Lung (tissue), 11 donors: ENCODE measurements at regions not wholly inside any gene's neighbourhood (a gene's known extent, or its start where the extent isn't known, plus 50 kb on each side); places are given as distances from the start of the nearest gene placed in this dataset.
A peak's percentile ranks its signal among the peaks of the same experiment; 100 is the strongest.
"Not testable (repeated sequence)": the region's sequence is repeated elsewhere in the genome, so short reads cannot be mapped to it uniquely, and the experiment has no call there.

ENCODE experiments used
- ATAC-seq: fragments of 200-7000 bp; cut with Tn5 transposase; one replicate; pipeline ENCODE4 v1.9.1; 2020; ENCODE audit warnings: moderate number of reproducible peaks; ENCODE audit not compliant: insufficient read depth, low FRiP score
- DNase-seq, 3 donors: peaks; one replicate each; pipeline ENCODE4 v3.0.0-alpha.2; 2013 to 2017
- H3K27ac ChIP-seq, 2 donors: one replicate each; pipeline ENCODE4 v1.5.1; 2013; ENCODE audit warnings: mild to moderate bottlenecking in 2 of 2, moderate library complexity in 2 of 2, control low read depth in 1 of 2, inconsistent platforms in 1 of 2, low read depth in 1 of 2, low read length in 1 of 2
- H3K27me3 ChIP-seq, 3 donors: one replicate each; pipeline ENCODE4 v1.5.1; 2013; ENCODE audit warnings: low read length in 2 of 3; ENCODE audit not compliant: control insufficient read depth in 3 of 3, insufficient read depth in 3 of 3
- H3K36me3 ChIP-seq, 4 donors: one replicate each; pipeline ENCODE4 v1.5.1; 2013; ENCODE audit warnings: low read length in 4 of 4, mild to moderate bottlenecking in 1 of 4, moderate library complexity in 1 of 4; ENCODE audit not compliant: control insufficient read depth in 4 of 4, insufficient read depth in 4 of 4
- H3K4me1 ChIP-seq, 5 donors: one replicate each; pipeline ENCODE4 v1.5.1; 2013; ENCODE audit warnings: low read length in 5 of 5, mild to moderate bottlenecking in 2 of 5, moderate library complexity in 1 of 5; ENCODE audit not compliant: control insufficient read depth in 5 of 5, insufficient read depth in 5 of 5
- H3K4me3 ChIP-seq: one replicate; pipeline ENCODE4 v1.5.1; 2013; ENCODE audit warnings: mild to moderate bottlenecking, control low read depth, moderate library complexity
- H3K9ac ChIP-seq, 2 donors: one replicate each; pipeline ENCODE4 v1.5.1; 2013; ENCODE audit warnings: low read length in 2 of 2, control low read depth in 1 of 2; ENCODE audit not compliant: insufficient read depth in 1 of 2
- H3K9me3 ChIP-seq, 4 donors: one replicate each; pipeline ENCODE4 v1.5.1; 2013; ENCODE audit warnings: low read length in 3 of 4, mild to moderate bottlenecking in 1 of 4, moderate library complexity in 1 of 4; ENCODE audit not compliant: control insufficient read depth in 4 of 4, insufficient read depth in 3 of 4
- CTCF ChIP-seq: IDR thresholded peaks from 2 replicates; pipeline ENCODE4 v1.5.1; 2012; ENCODE audit warnings: mild to moderate bottlenecking; ENCODE audit errors: control extremely low read depth, extremely low read depth
- WGBS, 2 donors: extraction: QIAGEN DNeasy Blood & Tissue Kit; methylation state at CpG; one replicate each; pipeline ENCODE4 v1.1.7; 2013; 5-methylcytosine and 5-hydroxymethylcytosine counted together
- donor health status: control.
- donor health status: control.
- donor health status: Bipolar disorder and iron deficiency.
- donor health status: healthy.
- donor health status: DM: yes; HTN: yes; CAD: no.

DNA sequence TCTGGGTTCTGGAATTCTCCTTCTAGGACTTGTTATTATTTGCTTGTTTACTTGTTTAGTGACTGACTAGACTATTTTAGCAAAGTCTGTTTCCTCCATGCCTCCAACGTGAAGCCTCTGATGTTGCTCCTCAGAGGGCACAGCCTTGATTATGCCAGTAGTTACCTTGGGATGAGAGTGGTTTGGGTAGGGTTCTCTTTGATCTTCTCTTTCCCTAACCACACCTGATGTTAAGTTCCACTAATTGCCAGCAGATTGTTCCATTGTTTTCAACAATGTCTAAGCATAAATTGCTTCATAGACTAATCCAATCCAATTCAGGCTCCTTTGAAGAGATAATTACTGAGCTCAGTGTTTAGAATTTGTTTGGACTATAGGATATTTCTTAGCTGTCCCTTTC, 352.7 kb upstream of the DIPK2B start:
- DNase-seq = no peak
- WGBS, 2 donors = 46 to 100% methylated on average over 1 of the region's 1 CpG
- Histone ChIP-seq H3K36me3 (no peaks in the 10 kb centered on the region), H3K4me3 (no peak overlapping the region), H3K9me3 (peaks cover 0 to 2% (median 0%) of the 10 kb centered on the region in 4 donors), H3K4me1 (no peaks in the 10 kb centered on the region), H3K27ac (no peak overlapping the region), H3K27me3 (peaks cover 0 to 9% (median 3%) of the 10 kb centered on the region in 3 donors), H3K9ac (no peak overlapping the region)
- ATAC-seq = no peak
- no peak for TF ChIP-seq CTCF

GRCh38 chrX:45546697-45547096, 346.0 kb upstream of the DIPK2B start:
- H3K36me3 ChIP-seq, ATAC-seq, H3K27ac ChIP-seq, DNase-seq, H3K9ac ChIP-seq, H3K4me3 ChIP-seq, H3K27me3 ChIP-seq, H3K4me1 ChIP-seq: not testable (repeated sequence)
- H3K9me3 ChIP-seq = peaks cover 0 to 14% (median 6%) of the 10 kb centered on the region in 4 donors

DNA sequence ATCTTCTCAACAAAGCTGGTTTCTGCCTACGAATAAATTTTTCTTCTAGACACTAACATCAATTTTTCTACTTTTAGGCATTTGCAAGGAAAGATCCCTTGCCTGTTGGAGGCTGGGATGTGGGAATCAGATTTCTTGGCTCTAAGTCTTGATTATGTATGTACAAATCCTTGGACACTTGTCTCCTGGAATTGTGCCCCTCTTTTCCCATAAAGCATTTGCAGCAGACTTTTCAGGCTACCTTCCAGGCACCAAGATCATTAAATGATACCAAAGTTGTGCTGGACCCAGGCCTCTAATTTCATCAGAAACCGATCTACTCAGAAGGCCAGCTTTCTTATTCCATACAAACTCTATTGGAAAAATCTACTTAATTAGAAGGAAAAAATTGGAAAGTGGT, 339.5 kb upstream of the DIPK2B start:
- no peak for TF ChIP-seq CTCF

GRCh38 chrX:45537936-45538335, 337.3 kb upstream of the DIPK2B start:
- H3K4me1 ChIP-seq = peaks cover 0 to 2% (median 0%) of the 10 kb centered on the region in 5 donors
- H3K9me3 ChIP-seq = peaks cover 0 to 4% (median 2%) of the 10 kb centered on the region in 4 donors
- no peak overlapping the region for H3K9ac ChIP-seq
- H3K27me3 ChIP-seq = peaks cover 0 to 2% (median 0%) of the 10 kb centered on the region in 3 donors
- no peak overlapping the region for H3K4me3 ChIP-seq
- no peak for DNase-seq
- ATAC-seq = no peak
- H3K36me3 ChIP-seq = no peaks in the 10 kb centered on the region
- H3K27ac ChIP-seq = no peak overlapping the region
- TF ChIP-seq CTCF = no peak
- 63 to 92% methylated on average over 1 of the region's 1 CpG for WGBS, 2 donors

More for the DNA sequence above, 339.5 kb upstream of the DIPK2B start:
- no peak for ATAC-seq
- WGBS, 2 donors = 70 to 87% methylated on average over 2 of the region's 2 CpGs
- Histone ChIP-seq H3K27me3 (peaks cover 0 to 4% (median 0%) of the 10 kb centered on the region in 3 donors), H3K4me1 (peaks cover 0 to 2% (median 0%) of the 10 kb centered on the region in 5 donors), H3K9me3 (peaks cover 0 to 2% (median 0%) of the 10 kb centered on the region in 4 donors), H3K4me3 (no peak overlapping the region), H3K27ac (no peak overlapping the region), H3K9ac (no peak overlapping the region), H3K36me3 (no peaks in the 10 kb centered on the region)
- DNase-seq = peak in 2 of 3 donors; percentile 52 to 80
